PFSK-1 (cell line): ENCODE measurements at regions not wholly inside any gene's neighbourhood (a gene's known extent, or its start where the extent isn't known, plus 50 kb on each side); places are given as distances from the start of the nearest gene placed in this dataset.

ENCODE experiments used
- POLR2AphosphoS5 ChIP-seq: IDR thresholded peaks from 2 replicates; pipeline ENCODE4 v1.6.1; 2012; ENCODE audit warnings: low read depth, mild to moderate bottlenecking, control low read depth, low read length, moderate library complexity
- SIN3A ChIP-seq: IDR thresholded peaks from 2 replicates; pipeline ENCODE4 v1.6.1; 2012; ENCODE audit warnings: mild to moderate bottlenecking, low read length, moderate library complexity, borderline replicate concordance; ENCODE audit not compliant: insufficient read depth
- TAF1 ChIP-seq: IDR thresholded peaks from 2 replicates; pipeline ENCODE4 v1.6.1; 2012; ENCODE audit warnings: low read length, control low read depth, borderline replicate concordance; ENCODE audit not compliant: insufficient read depth
- TF ChIP-seq, protein P1 (sequence below), 2 experiments: IDR thresholded peaks; 2 replicates each; pipeline versions ENCODE4 v1.6.1 to v1.8.0; 2011 to 2012; ENCODE audit warnings: low read depth in 2 of 2, low read length in 2 of 2, control low read depth in 1 of 2, inconsistent platforms in 1 of 2, mild to moderate bottlenecking in 1 of 2, moderate library complexity in 1 of 2; ENCODE audit not compliant: insufficient read depth in 1 of 2

DNA sequence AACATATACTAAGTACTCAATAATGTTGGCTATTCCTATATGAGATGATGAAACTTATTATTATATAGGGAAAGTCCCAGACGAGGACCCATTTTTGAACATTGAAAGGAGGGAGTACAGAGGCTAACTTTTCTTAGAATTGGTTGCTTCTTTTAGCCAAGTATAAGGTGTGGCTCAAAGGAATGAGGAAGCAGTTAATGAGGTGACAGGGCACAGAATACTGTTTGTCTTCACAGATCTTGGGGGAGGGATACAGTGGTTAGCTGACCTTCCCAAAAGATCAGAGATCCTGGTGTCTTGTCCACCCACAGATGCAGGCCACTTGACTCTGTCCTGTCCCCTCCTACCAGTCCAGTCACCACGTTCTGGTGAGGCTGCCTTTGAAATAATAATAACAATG lies 67.8 kb upstream of the EPB41L1 start:
- no peak for TF ChIP-seq POLR2AphosphoS5
- TF ChIP-seq SIN3A = no peak
- no peak for TF ChIP-seq TAF1
- TF ChIP-seq, protein P1, sequence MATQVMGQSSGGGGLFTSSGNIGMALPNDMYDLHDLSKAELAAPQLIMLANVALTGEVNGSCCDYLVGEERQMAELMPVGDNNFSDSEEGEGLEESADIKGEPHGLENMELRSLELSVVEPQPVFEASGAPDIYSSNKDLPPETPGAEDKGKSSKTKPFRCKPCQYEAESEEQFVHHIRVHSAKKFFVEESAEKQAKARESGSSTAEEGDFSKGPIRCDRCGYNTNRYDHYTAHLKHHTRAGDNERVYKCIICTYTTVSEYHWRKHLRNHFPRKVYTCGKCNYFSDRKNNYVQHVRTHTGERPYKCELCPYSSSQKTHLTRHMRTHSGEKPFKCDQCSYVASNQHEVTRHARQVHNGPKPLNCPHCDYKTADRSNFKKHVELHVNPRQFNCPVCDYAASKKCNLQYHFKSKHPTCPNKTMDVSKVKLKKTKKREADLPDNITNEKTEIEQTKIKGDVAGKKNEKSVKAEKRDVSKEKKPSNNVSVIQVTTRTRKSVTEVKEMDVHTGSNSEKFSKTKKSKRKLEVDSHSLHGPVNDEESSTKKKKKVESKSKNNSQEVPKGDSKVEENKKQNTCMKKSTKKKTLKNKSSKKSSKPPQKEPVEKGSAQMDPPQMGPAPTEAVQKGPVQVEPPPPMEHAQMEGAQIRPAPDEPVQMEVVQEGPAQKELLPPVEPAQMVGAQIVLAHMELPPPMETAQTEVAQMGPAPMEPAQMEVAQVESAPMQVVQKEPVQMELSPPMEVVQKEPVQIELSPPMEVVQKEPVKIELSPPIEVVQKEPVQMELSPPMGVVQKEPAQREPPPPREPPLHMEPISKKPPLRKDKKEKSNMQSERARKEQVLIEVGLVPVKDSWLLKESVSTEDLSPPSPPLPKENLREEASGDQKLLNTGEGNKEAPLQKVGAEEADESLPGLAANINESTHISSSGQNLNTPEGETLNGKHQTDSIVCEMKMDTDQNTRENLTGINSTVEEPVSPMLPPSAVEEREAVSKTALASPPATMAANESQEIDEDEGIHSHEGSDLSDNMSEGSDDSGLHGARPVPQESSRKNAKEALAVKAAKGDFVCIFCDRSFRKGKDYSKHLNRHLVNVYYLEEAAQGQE (IDR thresholded peaks at IDR 0.05; ENCODE audit: insufficient read depth in 1 of 2, low read depth in 2 of 2, low read length in 2 of 2) = no peak
